HL-60 (cell line): ENCODE measurements at regions not wholly inside any gene's neighbourhood (a gene's known extent, or its start where the extent isn't known, plus 50 kb on each side); places are given as distances from the start of the nearest gene placed in this dataset.

Experiments used
- DNase-seq, 2 experiments: peaks; one replicate each; pipeline ENCODE4 v3.0.0-alpha.2; 2010 to 2020; ENCODE audit warnings: low read depth in 1 of 2, low spot score in 1 of 2
- H3K27ac ChIP-seq: fragments of 250-450 bp; sonication (Bioruptor Pico); replicated peaks from 2 replicates; pipeline ENCODE4 v1.5.1; 2020; ENCODE audit warnings: mild to moderate bottlenecking, moderate library complexity
- H3K27me3 ChIP-seq: fragments of 250-450 bp; sonication (Bioruptor Pico); 2 replicates; pipeline ENCODE4 v1.5.1; 2021; ENCODE audit warnings: mild to moderate bottlenecking, moderate library complexity; ENCODE audit not compliant: insufficient read depth, poor library complexity, severe bottlenecking
- H3K4me3 ChIP-seq: replicated peaks from 2 replicates; pipeline ENCODE4 v1.5.1; 2011; ENCODE audit warnings: mild to moderate bottlenecking, control low read depth, low read length; ENCODE audit not compliant: insufficient read depth
- CTCF ChIP-seq: IDR thresholded peaks from one replicate; pipeline ENCODE4 v1.5.1; 2011; ENCODE audit warnings: low read length, control low read depth, inconsistent platforms; ENCODE audit not compliant: insufficient read depth
- GABPA ChIP-seq: IDR thresholded peaks from 2 replicates; pipeline ENCODE4 v1.6.1; 2012; ENCODE audit warnings: low read depth
- POLR2AphosphoS5 ChIP-seq: IDR thresholded peaks from 2 replicates; pipeline ENCODE4 v1.6.1; 2012; ENCODE audit warnings: low read depth
- SPI1 ChIP-seq: IDR thresholded peaks from 2 replicates; pipeline ENCODE4 v1.6.1; 2012; ENCODE audit warnings: low read depth, mild to moderate bottlenecking, borderline replicate concordance
- TF ChIP-seq, protein P1 (sequence below): IDR thresholded peaks from 2 replicates; pipeline ENCODE4 v1.6.1; 2012; ENCODE audit warnings: low read depth; ENCODE audit not compliant: insufficient replicate concordance

- TF ChIP-seq, protein P1, sequence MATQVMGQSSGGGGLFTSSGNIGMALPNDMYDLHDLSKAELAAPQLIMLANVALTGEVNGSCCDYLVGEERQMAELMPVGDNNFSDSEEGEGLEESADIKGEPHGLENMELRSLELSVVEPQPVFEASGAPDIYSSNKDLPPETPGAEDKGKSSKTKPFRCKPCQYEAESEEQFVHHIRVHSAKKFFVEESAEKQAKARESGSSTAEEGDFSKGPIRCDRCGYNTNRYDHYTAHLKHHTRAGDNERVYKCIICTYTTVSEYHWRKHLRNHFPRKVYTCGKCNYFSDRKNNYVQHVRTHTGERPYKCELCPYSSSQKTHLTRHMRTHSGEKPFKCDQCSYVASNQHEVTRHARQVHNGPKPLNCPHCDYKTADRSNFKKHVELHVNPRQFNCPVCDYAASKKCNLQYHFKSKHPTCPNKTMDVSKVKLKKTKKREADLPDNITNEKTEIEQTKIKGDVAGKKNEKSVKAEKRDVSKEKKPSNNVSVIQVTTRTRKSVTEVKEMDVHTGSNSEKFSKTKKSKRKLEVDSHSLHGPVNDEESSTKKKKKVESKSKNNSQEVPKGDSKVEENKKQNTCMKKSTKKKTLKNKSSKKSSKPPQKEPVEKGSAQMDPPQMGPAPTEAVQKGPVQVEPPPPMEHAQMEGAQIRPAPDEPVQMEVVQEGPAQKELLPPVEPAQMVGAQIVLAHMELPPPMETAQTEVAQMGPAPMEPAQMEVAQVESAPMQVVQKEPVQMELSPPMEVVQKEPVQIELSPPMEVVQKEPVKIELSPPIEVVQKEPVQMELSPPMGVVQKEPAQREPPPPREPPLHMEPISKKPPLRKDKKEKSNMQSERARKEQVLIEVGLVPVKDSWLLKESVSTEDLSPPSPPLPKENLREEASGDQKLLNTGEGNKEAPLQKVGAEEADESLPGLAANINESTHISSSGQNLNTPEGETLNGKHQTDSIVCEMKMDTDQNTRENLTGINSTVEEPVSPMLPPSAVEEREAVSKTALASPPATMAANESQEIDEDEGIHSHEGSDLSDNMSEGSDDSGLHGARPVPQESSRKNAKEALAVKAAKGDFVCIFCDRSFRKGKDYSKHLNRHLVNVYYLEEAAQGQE: no peak
- no peak for TF ChIP-seq POLR2AphosphoS5
- no peak for TF ChIP-seq GABPA
- TF ChIP-seq CTCF: no peak
- TF ChIP-seq SPI1: no peak
- no peaks in the 10 kb centered on the region for H3K27me3 ChIP-seq
- no peak overlapping the region for H3K4me3 ChIP-seq
- H3K27ac ChIP-seq: no peak overlapping the region
- no peak for DNase-seq
Measured at GRCh38 chr16:76835339-76835738, 355.7 kb upstream of the MON1B start.

DNA sequence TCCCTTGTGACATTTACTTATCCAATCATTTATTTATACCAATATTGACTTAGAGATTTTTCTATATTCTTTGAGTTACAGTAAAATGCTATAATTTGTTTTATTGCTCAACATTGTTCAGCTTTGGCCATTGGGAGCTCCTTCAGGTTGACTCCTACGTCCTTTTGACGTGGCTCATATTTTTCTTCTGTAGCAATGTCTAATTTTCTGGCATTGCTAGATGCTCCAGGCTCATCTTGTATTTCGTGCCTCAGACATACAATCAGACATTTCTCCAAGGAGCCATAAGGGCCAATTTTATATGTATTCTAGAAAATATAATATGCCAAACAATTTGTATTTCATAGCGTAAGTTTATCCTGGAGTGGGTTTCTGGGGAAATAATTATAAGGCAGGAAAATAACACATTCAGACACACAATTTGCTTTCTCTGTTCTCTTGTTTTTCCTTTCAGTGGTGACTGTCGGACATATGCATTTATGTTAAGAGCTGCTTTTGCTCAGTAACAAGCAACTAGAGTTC is 355.1 kb upstream of the MON1B start:
- no peak for TF ChIP-seq GABPA
- no peak for TF ChIP-seq CTCF
- no peak for TF ChIP-seq SPI1
- no peak for TF ChIP-seq POLR2AphosphoS5
- TF ChIP-seq, protein P1: no peak
- H3K27me3 ChIP-seq: no peaks in the 10 kb centered on the region

GRCh38 chr16:76837872-76838271 is 353.1 kb upstream of the MON1B start:
- no peak overlapping the region for H3K27ac ChIP-seq
- TF ChIP-seq GABPA: no peak
- TF ChIP-seq SPI1: no peak
- TF ChIP-seq, protein P1: no peak
- TF ChIP-seq CTCF: no peak
- no peak for TF ChIP-seq POLR2AphosphoS5
- no peak for DNase-seq
- no peak overlapping the region for H3K4me3 ChIP-seq
- H3K27me3 ChIP-seq: no peaks in the 10 kb centered on the region

More for the DNA sequence above, 355.1 kb upstream of the MON1B start:
- Histone ChIP-seq H3K4me3 (no peak overlapping the region), H3K27ac (no peak overlapping the region)
- no peak for DNase-seq
